A549 (cell line): ENCODE measurements at regions not wholly inside any gene's neighbourhood (a gene's known extent, or its start where the extent isn't known, plus 50 kb on each side); places are given as distances from the start of the nearest gene placed in this dataset.

Source experiments
- ATAC-seq, 2 experiments: fragments of 200-7000 bp in 1 of 2; fragments of >200 bp in 1 of 2; cut with Nextera tagmentation in 1 of 2; cut with Tn5 transposase in 1 of 2; 3 replicates each; pipeline versions ENCODE4 v1.8.0 to v1.9.1; 2018 to 2020; ENCODE audit warnings: mild to moderate bottlenecking in 1 of 2, moderate library complexity in 1 of 2
- CTCF ChIA-PET: fragments of 300-600 bp; sonication (Branson Sonifier 250); formaldehyde crosslinking; extraction: SDS; loops from one replicate; lab custom pipeline; 2021; ENCODE audit warnings: antibody characterized with exemption, inconsistent platforms; lab: Yijun Ruan, JAX
- POLR2A ChIA-PET: fragments of 350-600 bp; formaldehyde crosslinking; extraction: SDS; loops from one replicate; lab custom pipeline; 2021; ENCODE audit warnings: antibody characterized with exemption, inconsistent platforms; lab: Yijun Ruan, JAX
- DNase-seq, 2 experiments: peaks; one replicate each; pipeline versions ENCODE4 v3.0.0 to v3.0.0-alpha.2; 2011 to 2016; ENCODE audit warnings: low read depth in 1 of 2, low spot score in 1 of 2
- FAIRE-seq: peaks from 2 replicates; lab custom pipeline; 2011; peaks lifted over from hg19 to GRCh38; lab: Jason Lieb, UNC
- H3K27ac ChIP-seq, 2 experiments: fragments of >200 bp; sonication (Bioruptor Twin); formaldehyde crosslinking; 3 replicates each; pipeline ENCODE4 v1.5.1; 2016 to 2017
- H3K4me1 ChIP-seq: fragments of >200 bp; sonication (Bioruptor Twin); formaldehyde crosslinking; 3 replicates; pipeline ENCODE4 v1.6.1; 2016
- H3K4me2 ChIP-seq: fragments of >200 bp; sonication (Bioruptor Twin); formaldehyde crosslinking; 3 replicates; pipeline ENCODE4 v1.6.1; 2016
- H3K4me3 ChIP-seq: fragments of >200 bp; sonication (Bioruptor Twin); formaldehyde crosslinking; 3 replicates; pipeline ENCODE4 v1.5.1; 2016
- H3K9me3 ChIP-seq: fragments of >200 bp; sonication (Bioruptor Twin); formaldehyde crosslinking; 3 replicates; pipeline ENCODE4 v1.6.1; 2016
- CBX2 ChIP-seq: fragments of 200-600 bp; sonication (generic); IDR thresholded peaks from 2 replicates; pipeline ENCODE4 v1.6.1; 2016; ENCODE audit warnings: low read depth, mild to moderate bottlenecking, borderline replicate concordance
- CBX8 ChIP-seq: fragments of 200-600 bp; sonication (generic); IDR thresholded peaks from 2 replicates; pipeline ENCODE4 v1.6.1; 2016
- CEBPB ChIP-seq, 2 experiments: fragments of >200 bp in 1 of 2; sonication (Bioruptor Twin) in 1 of 2; formaldehyde crosslinking in 1 of 2; IDR thresholded peaks; 2 replicates each; pipeline ENCODE4 v1.6.1; 2012 to 2016
- CHD2 ChIP-seq: fragments of 150-350 bp; IDR thresholded peaks from 2 replicates; pipeline ENCODE4 v1.6.1; 2014; ENCODE audit warnings: low read length; ENCODE audit not compliant: partially characterized antibody
- CHD4 ChIP-seq: fragments of 200-600 bp; sonication (generic); IDR thresholded peaks from 2 replicates; pipeline ENCODE4 v1.6.1; 2016; ENCODE audit warnings: antibody characterized with exemption, mild to moderate bottlenecking, borderline replicate concordance
- EHMT2 ChIP-seq: fragments of 200-600 bp; sonication (generic); IDR thresholded peaks from 2 replicates; pipeline ENCODE4 v1.6.1; 2016; ENCODE audit warnings: antibody characterized with exemption, low read depth, mild to moderate bottlenecking, moderate library complexity
- EP300 ChIP-seq, 2 experiments: fragments of >200 bp; sonication (Bioruptor Twin); formaldehyde crosslinking; IDR thresholded peaks; 2 replicates in 1 of 2; 3 replicates in 1 of 2; pipeline ENCODE4 v1.6.1; 2016 to 2017
- FOSB ChIP-seq: fragments of 250-450 bp; sonication (Bioruptor Pico); IDR thresholded peaks from 2 replicates; pipeline ENCODE4 v1.5.0; 2020; ENCODE audit warnings: mild to moderate bottlenecking, moderate library complexity
- GATA3 ChIP-seq: IDR thresholded peaks from 2 replicates; pipeline ENCODE4 v1.6.1; 2012; ENCODE audit warnings: borderline replicate concordance
- HEYL ChIP-seq: fragments of 250-450 bp; sonication (Bioruptor Pico); IDR thresholded peaks from 2 replicates; pipeline ENCODE4 v1.8.0; 2021; ENCODE audit warnings: mild to moderate bottlenecking, moderate library complexity
- HOXA7 ChIP-seq: fragments of 250-450 bp; sonication (Bioruptor Pico); IDR thresholded peaks from 2 replicates; pipeline ENCODE4 v1.5.0; 2020; ENCODE audit warnings: mild to moderate bottlenecking, moderate library complexity
- HOXB13 ChIP-seq: fragments of 250-450 bp; sonication (Bioruptor Pico); IDR thresholded peaks from 2 replicates; pipeline ENCODE4 v1.5.0; 2020; ENCODE audit warnings: low read depth, mild to moderate bottlenecking, moderate library complexity
- JUN ChIP-seq, 2 experiments: fragments of >200 bp; sonication (Bioruptor Twin); formaldehyde crosslinking; IDR thresholded peaks; 2 replicates in 1 of 2; 3 replicates in 1 of 2; pipeline ENCODE4 v1.6.1; 2016 to 2017
- KDM5A ChIP-seq: fragments of 200-600 bp; sonication (generic); IDR thresholded peaks from 2 replicates; pipeline ENCODE4 v1.6.1; 2016; ENCODE audit warnings: antibody characterized with exemption, mild to moderate bottlenecking
- NFE2L2 ChIP-seq: fragments of 150-350 bp; conservative IDR thresholded peaks from 2 replicates; pipeline ENCODE4 v1.6.1; 2014; ENCODE audit warnings: low read length
- NPAS2 ChIP-seq: fragments of 250-450 bp; sonication (Bioruptor Pico); IDR thresholded peaks from 2 replicates; pipeline ENCODE4 v1.8.0; 2022; ENCODE audit warnings: mild to moderate bottlenecking, moderate library complexity, borderline replicate concordance
- POLR2AphosphoS2 ChIP-seq: conservative IDR thresholded peaks from 2 replicates; pipeline ENCODE4 v1.6.1; 2012; ENCODE audit warnings: low read length, improper control_type of control experiment, inconsistent platforms
- RARB ChIP-seq: fragments of 250-450 bp; sonication (Bioruptor Pico); IDR thresholded peaks from 2 replicates; pipeline ENCODE4 v1.8.0; 2021; ENCODE audit warnings: mild to moderate bottlenecking, moderate library complexity
- TP53 ChIP-seq: fragments of 250-450 bp; sonication (Bioruptor Pico); IDR thresholded peaks from 2 replicates; pipeline ENCODE4 v1.5.0; 2021; ENCODE audit warnings: mild to moderate bottlenecking, moderate library complexity
- WGBS: methylation state at CpG from one replicate; pipeline ENCODE4 v1.1.6; 2017; ENCODE audit errors: missing lambda C conversion rate; 5-methylcytosine and 5-hydroxymethylcytosine counted together
- TF ChIP-seq, protein P1 (sequence below): fragments of 150-350 bp; IDR thresholded peaks from 2 replicates; pipeline ENCODE4 v1.6.1; 2014; ENCODE audit warnings: low read depth, mild to moderate bottlenecking, low read length
- TF ChIP-seq, protein P2 (sequence below): IDR thresholded peaks from 2 replicates; pipeline ENCODE4 v1.6.1; 2012; ENCODE audit warnings: low read depth, borderline replicate concordance
- TF ChIP-seq, protein P3 (sequence below): fragments of 450-650 bp; IDR thresholded peaks from 2 replicates; pipeline ENCODE4 v1.6.1; 2014; ENCODE audit warnings: antibody characterized with exemption
- TF ChIP-seq, protein P4 (sequence below): fragments of 250-450 bp; sonication (Bioruptor Pico); IDR thresholded peaks from 2 replicates; pipeline ENCODE4 v1.5.0; 2021; ENCODE audit warnings: mild to moderate bottlenecking, moderate library complexity, borderline replicate concordance
- TF ChIP-seq, protein P5 (sequence below): fragments of >200 bp; sonication (Bioruptor Twin); formaldehyde crosslinking; IDR thresholded peaks from 3 replicates; pipeline ENCODE4 v1.6.1; 2016
- TF ChIP-seq, protein P6 (sequence below): fragments of >200 bp; sonication (Bioruptor Twin); formaldehyde crosslinking; IDR thresholded peaks from 2 replicates; pipeline ENCODE4 v1.6.1; 2016

DNA sequence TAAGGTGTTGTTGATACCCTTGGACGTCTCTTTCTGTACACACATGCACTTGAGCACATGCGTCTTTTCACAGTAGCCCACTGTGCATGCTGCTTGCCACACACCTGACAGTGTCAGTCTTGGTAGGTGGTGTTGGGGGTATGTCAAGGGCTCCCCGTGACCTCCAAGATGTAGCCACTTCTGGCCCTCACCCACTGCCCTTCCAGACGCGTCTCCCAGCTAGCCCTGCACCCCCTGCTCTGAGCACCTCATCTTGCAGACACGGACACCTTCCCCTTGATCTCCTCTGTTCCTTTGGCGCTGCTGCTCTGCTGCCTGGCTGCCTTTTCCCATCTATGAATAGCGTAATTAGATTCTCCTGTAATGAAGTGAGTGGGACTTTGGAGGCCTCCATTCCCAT, 75.2 kb upstream of the TNS3 start:
- TF ChIP-seq NPAS2 (CRISPR knock-in tag), result no peak
- TF ChIP-seq FOSB (CRISPR knock-in tag), result no peak
- TF ChIP-seq HOXA7 (CRISPR knock-in tag), result no peak
- no peak for TF ChIP-seq CHD4
- TF ChIP-seq, protein P1, sequence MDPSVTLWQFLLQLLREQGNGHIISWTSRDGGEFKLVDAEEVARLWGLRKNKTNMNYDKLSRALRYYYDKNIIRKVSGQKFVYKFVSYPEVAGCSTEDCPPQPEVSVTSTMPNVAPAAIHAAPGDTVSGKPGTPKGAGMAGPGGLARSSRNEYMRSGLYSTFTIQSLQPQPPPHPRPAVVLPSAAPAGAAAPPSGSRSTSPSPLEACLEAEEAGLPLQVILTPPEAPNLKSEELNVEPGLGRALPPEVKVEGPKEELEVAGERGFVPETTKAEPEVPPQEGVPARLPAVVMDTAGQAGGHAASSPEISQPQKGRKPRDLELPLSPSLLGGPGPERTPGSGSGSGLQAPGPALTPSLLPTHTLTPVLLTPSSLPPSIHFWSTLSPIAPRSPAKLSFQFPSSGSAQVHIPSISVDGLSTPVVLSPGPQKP, result no peak
- TF ChIP-seq, protein P2, sequence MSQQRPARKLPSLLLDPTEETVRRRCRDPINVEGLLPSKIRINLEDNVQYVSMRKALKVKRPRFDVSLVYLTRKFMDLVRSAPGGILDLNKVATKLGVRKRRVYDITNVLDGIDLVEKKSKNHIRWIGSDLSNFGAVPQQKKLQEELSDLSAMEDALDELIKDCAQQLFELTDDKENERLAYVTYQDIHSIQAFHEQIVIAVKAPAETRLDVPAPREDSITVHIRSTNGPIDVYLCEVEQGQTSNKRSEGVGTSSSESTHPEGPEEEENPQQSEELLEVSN, result no peak
- no peak for TF ChIP-seq EP300 (IDR thresholded peaks at IDR 0.05)
- TF ChIP-seq POLR2AphosphoS2, result no peak
- no peak for TF ChIP-seq CEBPB (IDR thresholded peaks at IDR 0.05)
- no peak for TF ChIP-seq RARB (CRISPR knock-in tag)
- TF ChIP-seq, protein P3, sequence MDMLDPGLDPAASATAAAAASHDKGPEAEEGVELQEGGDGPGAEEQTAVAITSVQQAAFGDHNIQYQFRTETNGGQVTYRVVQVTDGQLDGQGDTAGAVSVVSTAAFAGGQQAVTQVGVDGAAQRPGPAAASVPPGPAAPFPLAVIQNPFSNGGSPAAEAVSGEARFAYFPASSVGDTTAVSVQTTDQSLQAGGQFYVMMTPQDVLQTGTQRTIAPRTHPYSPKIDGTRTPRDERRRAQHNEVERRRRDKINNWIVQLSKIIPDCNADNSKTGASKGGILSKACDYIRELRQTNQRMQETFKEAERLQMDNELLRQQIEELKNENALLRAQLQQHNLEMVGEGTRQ, result no peak
- no peak for TF ChIP-seq JUN (IDR thresholded peaks at IDR 0.05)
- no peak for TF ChIP-seq CBX2
- WGBS, result 92% methylated on average over 8 of the region's 8 CpGs
- Histone ChIP-seq H3K9me3 (no peaks in the 10 kb centered on the region), H3K27ac (peak overlapping the region; percentile 15 to 81; a peak in 3 of 6 replicates), H3K4me1 (peaks cover 58% of the 10 kb centered on the region), H3K4me2 (no peak overlapping the region), H3K4me3 (no peak overlapping the region)
- POLR2A ChIA-PET, result no interaction called here
- CTCF ChIA-PET, result interaction anchor here (2.1 kb wide), 1 partner anchor 102 kb away, joined by 6 read pairs; no protein-coding TSS in a partner anchor
- ATAC-seq, result no peak
- no peak for DNase-seq
- no peak for FAIRE-seq

DNA sequence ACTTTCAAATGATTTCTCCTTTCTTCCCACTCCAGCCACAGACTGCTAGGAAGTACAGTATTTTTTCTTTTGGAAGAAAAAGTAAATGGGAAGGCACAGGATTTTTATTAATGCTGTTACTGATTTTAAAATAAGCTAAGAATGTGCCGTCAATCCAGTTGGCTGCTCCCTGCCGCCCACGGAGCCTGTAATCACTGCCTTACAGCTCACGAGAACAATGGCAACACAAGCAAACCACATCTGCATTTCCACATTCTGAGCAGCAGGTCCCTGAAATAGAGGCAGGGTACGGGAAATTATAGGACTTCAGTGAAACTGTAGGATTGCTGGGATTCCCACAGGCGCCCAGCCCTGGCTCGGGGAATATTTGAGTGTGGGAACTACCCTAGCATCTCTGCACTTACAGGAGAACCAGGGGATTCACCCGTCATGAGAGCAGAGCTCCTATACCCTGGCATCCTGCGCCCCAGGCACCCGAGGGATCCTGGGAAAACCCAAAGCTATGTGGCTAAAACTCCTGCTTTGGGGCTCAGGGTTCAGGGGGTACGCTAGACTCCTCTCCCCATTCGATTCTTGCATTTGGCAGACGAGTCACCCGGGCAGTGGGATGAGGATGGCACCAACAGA, 72.9 kb upstream of the TNS3 start:
- TF ChIP-seq EP300 (IDR thresholded peaks at IDR 0.05), result no peak
- TF ChIP-seq, protein P4, sequence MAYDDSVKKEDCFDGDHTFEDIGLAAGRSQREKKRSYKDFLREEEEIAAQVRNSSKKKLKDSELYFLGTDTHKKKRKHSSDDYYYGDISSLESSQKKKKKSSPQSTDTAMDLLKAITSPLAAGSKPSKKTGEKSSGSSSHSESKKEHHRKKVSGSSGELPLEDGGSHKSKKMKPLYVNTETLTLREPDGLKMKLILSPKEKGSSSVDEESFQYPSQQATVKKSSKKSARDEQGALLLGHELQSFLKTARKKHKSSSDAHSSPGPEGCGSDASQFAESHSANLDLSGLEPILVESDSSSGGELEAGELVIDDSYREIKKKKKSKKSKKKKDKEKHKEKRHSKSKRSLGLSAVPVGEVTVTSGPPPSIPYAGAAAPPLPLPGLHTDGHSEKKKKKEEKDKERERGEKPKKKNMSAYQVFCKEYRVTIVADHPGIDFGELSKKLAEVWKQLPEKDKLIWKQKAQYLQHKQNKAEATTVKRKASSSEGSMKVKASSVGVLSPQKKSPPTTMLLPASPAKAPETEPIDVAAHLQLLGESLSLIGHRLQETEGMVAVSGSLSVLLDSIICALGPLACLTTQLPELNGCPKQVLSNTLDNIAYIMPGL (CRISPR knock-in tag), result no peak
- Histone ChIP-seq H3K27ac (peak overlapping the region; percentile 91 to 96), H3K4me1 (peaks cover 66% of the 10 kb centered on the region), H3K4me3 (no peak overlapping the region), H3K9me3 (no peaks in the 10 kb centered on the region), H3K4me2 (peak overlapping the region; percentile 60)
- ATAC-seq (no peak), DNase-seq (no peak), FAIRE-seq (no peak)
- CTCF ChIA-PET, result interaction anchor here (0.6 to 1.9 kb wide), 6 partner anchors 10 to 203 kb away, joined by 3 to 6 read pairs (median 4); no protein-coding TSS in a partner anchor
- 88% methylated on average over 13 of the region's 14 CpGs for WGBS
- POLR2A ChIA-PET, result no interaction called here

DNA sequence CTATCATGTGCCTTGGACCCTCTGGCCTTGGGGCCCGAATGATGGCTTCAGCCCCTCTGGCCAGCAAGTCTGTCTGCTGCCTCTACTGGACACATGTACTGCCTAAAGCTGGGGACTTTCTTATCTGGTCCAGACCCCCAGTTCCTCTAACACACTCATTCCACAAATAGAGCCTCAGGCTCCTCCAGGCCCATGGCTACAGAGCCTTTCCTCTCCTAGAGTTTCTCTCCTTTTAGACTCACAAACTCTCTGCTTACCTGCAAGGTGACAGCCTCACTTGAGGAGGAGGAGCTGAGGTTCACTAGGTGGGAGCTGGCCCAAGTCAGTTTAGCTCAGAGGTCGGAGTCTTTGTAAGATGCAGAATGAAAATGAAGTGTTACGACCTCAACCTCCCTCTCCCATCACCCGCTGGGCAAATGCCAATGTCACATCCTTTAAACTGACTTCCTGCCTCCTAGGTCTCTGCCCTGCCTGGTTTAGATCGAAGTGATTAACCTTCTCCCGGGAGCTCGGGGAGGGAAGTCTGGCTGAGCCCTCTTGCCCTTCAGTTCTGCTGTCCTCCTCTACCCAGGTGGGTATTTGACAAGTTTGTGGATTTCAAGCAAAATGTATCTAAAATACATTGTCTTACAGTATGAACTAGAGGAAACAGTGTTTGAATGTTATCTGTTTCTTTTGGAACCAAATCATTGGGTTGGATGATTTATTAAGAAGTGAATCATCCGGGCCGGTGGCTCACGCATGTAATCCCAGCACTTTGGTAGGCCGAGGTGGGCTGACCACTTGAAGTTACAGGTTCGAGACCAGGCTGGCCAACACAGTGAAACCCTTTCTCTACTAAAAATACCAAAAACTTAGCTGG, 71.9 kb upstream of the TNS3 start:
- peaks cover 63% of the 10 kb centered on the region for H3K4me1 ChIP-seq
- WGBS, result 17% methylated on average over 12 of the region's 12 CpGs
- peak in 1 of 2 experiments; percentile 12; a peak in 3 of 6 replicates for ATAC-seq
- peak; percentile 51 to 67 for DNase-seq
- no peaks in the 10 kb centered on the region for H3K9me3 ChIP-seq
- CTCF ChIA-PET, result interaction anchor here (0.9 to 1.5 kb wide), 4 partner anchors 11 to 165 kb away, joined by 3 to 6 read pairs (median 4); no protein-coding TSS in a partner anchor
- H3K4me3 ChIP-seq, result no peak overlapping the region
- H3K27ac ChIP-seq, result peak overlapping the region; percentile 91 to 96
- POLR2A ChIA-PET, result interaction anchor here (1.0 to 2.5 kb wide), 3 partner anchors 64 to 109 kb away, joined by 3 to 7 read pairs (median 3); no protein-coding TSS in a partner anchor
- H3K4me2 ChIP-seq, result peak overlapping the region; percentile 60
- peak; percentile 90 for FAIRE-seq
- TF ChIP-seq, protein P5, sequence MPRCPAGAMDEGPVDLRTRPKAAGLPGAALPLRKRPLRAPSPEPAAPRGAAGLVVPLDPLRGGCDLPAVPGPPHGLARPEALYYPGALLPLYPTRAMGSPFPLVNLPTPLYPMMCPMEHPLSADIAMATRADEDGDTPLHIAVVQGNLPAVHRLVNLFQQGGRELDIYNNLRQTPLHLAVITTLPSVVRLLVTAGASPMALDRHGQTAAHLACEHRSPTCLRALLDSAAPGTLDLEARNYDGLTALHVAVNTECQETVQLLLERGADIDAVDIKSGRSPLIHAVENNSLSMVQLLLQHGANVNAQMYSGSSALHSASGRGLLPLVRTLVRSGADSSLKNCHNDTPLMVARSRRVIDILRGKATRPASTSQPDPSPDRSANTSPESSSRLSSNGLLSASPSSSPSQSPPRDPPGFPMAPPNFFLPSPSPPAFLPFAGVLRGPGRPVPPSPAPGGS, result no peak
- TF ChIP-seq HOXB13 (CRISPR knock-in tag), result peak; percentile 50; the same call in 1 of the 2 replicates
- TF ChIP-seq EHMT2, result no peak
- no peak for TF ChIP-seq NFE2L2
- TF ChIP-seq, protein P6, sequence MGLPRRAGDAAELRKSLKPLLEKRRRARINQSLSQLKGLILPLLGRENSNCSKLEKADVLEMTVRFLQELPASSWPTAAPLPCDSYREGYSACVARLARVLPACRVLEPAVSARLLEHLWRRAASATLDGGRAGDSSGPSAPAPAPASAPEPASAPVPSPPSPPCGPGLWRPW, result no peak
- no peak for TF ChIP-seq CBX8
- no peak for TF ChIP-seq HEYL (CRISPR knock-in tag)
- peak; percentile 53; the same call in 1 of the 2 replicates for TF ChIP-seq GATA3
- no peak for TF ChIP-seq CHD2
- TF ChIP-seq HOXA7 (CRISPR knock-in tag), result 0 out of 2 replicates have a peak, but pooled peaks have one; percentile 42
- no peak for TF ChIP-seq KDM5A
- no peak for TF ChIP-seq TP53 (CRISPR knock-in tag)
- no peak for TF ChIP-seq FOSB (CRISPR knock-in tag)
- no peak for TF ChIP-seq CHD4
